Endothelial cell of umbilical vein (primary cell): ENCODE measurements at regions not wholly inside any gene's neighbourhood (a gene's known extent, or its start where the extent isn't known, plus 50 kb on each side); places are given as distances from the start of the nearest gene placed in this dataset.

Source experiments
- BruUV-seq: library from RNA; stranded (reverse); fragments of 400-500 nt; replicated peaks from 2 replicates; lab custom pipeline; 2021; lab: Mats Ljungman, UMichigan
- CTCF ChIA-PET: fragments of 300-600, 350-600 bp; sonication (Branson Sonifier 250); formaldehyde crosslinking; loops from one replicate; lab custom pipeline; 2021; ENCODE audit warnings: antibody characterized with exemption, inconsistent platforms; lab: Charles Lee
- POLR2A ChIA-PET: fragments of 300-600, 350-600 bp; sonication (Branson Sonifier 250); formaldehyde crosslinking; loops from one replicate; lab custom pipeline; 2021; ENCODE audit warnings: antibody characterized with exemption, inconsistent platforms; lab: Charles Lee
- DNase-seq: peaks from one replicate; pipeline ENCODE4 v3.0.0-alpha.2; 2011; ENCODE audit warnings: low read depth, low spot score
- FAIRE-seq: peaks from 2 replicates; lab custom pipeline; 2011; peaks lifted over from hg19 to GRCh38; lab: Jason Lieb, UNC
- H2AFZ ChIP-seq: 2 replicates; pipeline ENCODE4 v1.6.0; 2012; ENCODE audit warnings: low read depth, low read length, control low read depth, inconsistent platforms
- H3K27ac ChIP-seq: 2 replicates; pipeline ENCODE4 v1.5.1; 2011; ENCODE audit warnings: low read depth, mild to moderate bottlenecking, control low read depth, low read length, moderate library complexity; ENCODE audit not compliant: insufficient read depth
- H3K27me3 ChIP-seq, 2 experiments: 2 replicates each; pipeline versions ENCODE4 v1.6.0 to v1.6.1; 2011; ENCODE audit warnings: low read length in 2 of 2, mixed read lengths in 1 of 2; ENCODE audit not compliant: control insufficient read depth in 2 of 2, insufficient read depth in 2 of 2
- H3K36me3 ChIP-seq, 2 experiments: 2 replicates in 1 of 2; 3 replicates in 1 of 2; pipeline ENCODE4 v1.5.1; 2011; ENCODE audit warnings: low read length in 2 of 2, mild to moderate bottlenecking in 1 of 2, moderate library complexity in 1 of 2; ENCODE audit not compliant: control insufficient read depth in 2 of 2, insufficient read depth in 2 of 2; ENCODE audit errors: extremely low read depth in 1 of 2
- H3K4me1 ChIP-seq: 3 replicates; pipeline ENCODE4 v1.5.1; 2011; ENCODE audit warnings: mild to moderate bottlenecking, low read length; ENCODE audit not compliant: control insufficient read depth, insufficient read depth; ENCODE audit errors: extremely low read depth
- H3K4me2 ChIP-seq: 2 replicates; pipeline ENCODE4 v1.6.1; 2011; ENCODE audit warnings: low read length, control low read depth, mixed read lengths; ENCODE audit not compliant: insufficient read depth
- H3K4me3 ChIP-seq, 3 experiments: fragments of 200-600 bp in 1 of 3; sonication (generic), shearing (Covaris generic) in 1 of 3; replicated peaks in 1 of 3; 2 replicates each; pipeline ENCODE4 v1.5.1; 2011 to 2016; ENCODE audit warnings: control low read depth in 3 of 3, low read length in 3 of 3, mild to moderate bottlenecking in 2 of 3, inconsistent platforms in 1 of 3, low read depth in 1 of 3, moderate library complexity in 1 of 3; ENCODE audit not compliant: insufficient read depth in 1 of 3
- H3K79me2 ChIP-seq: 2 replicates; pipeline ENCODE4 v1.6.0; 2012; ENCODE audit warnings: low read length, inconsistent platforms; ENCODE audit not compliant: control insufficient read depth, insufficient read depth
- H3K9ac ChIP-seq: replicated peaks from 2 replicates; pipeline ENCODE3; 2011; ENCODE audit warnings: low read length, control low read depth; ENCODE audit not compliant: insufficient read depth; ENCODE audit errors: extremely low read depth
- H3K9me1 ChIP-seq: replicated peaks from 3 replicates; pipeline ENCODE4 v1.6.0; 2011; ENCODE audit warnings: mild to moderate bottlenecking, low read length; ENCODE audit not compliant: control insufficient read depth, insufficient read depth; ENCODE audit errors: extremely low read depth
- H3K9me3 ChIP-seq: replicated peaks from 2 replicates; pipeline ENCODE4 v1.5.1; 2012; ENCODE audit warnings: low read length, inconsistent platforms; ENCODE audit not compliant: control insufficient read depth, insufficient read depth
- H4K20me1 ChIP-seq: replicated peaks from 2 replicates; pipeline ENCODE3; 2011; ENCODE audit warnings: mild to moderate bottlenecking, low read length; ENCODE audit not compliant: control insufficient read depth, insufficient read depth; ENCODE audit errors: extremely low read depth
- dilution Hi-C: fragments of 300-500 bp; cut with MboI; formaldehyde crosslinking; loops from one replicate; pipeline ENCODE4 v1.15.0; 2019; ENCODE audit warnings: low sequenced_read_pairs; ENCODE audit not compliant: extremely low pct_ligation_motif_present
- intact Hi-C: fragments of 100-400 bp; cut with micrococcal nuclease; formaldehyde crosslinking; loops from one replicate; pipeline ENCODE4 v1.10.0; 2022
- TF ChIP-seq, protein P1 (sequence below), 2 donors: IDR thresholded peaks; 1 replicate in 1 of 2; 2 replicates in 1 of 2; pipeline ENCODE4 v1.5.1; 2011; ENCODE audit warnings: low read length in 2 of 2, mild to moderate bottlenecking in 2 of 2, moderate library complexity in 2 of 2, control low read depth in 1 of 2, inconsistent platforms in 1 of 2, low read depth in 1 of 2; ENCODE audit not compliant: insufficient read depth in 1 of 2; ENCODE audit errors: extremely low read depth in 1 of 2
- TF ChIP-seq, protein P2 (sequence below): IDR thresholded peaks from 2 replicates; pipeline ENCODE4 v1.6.1; 2011; ENCODE audit not compliant: insufficient read depth, insufficient read length

DNA sequence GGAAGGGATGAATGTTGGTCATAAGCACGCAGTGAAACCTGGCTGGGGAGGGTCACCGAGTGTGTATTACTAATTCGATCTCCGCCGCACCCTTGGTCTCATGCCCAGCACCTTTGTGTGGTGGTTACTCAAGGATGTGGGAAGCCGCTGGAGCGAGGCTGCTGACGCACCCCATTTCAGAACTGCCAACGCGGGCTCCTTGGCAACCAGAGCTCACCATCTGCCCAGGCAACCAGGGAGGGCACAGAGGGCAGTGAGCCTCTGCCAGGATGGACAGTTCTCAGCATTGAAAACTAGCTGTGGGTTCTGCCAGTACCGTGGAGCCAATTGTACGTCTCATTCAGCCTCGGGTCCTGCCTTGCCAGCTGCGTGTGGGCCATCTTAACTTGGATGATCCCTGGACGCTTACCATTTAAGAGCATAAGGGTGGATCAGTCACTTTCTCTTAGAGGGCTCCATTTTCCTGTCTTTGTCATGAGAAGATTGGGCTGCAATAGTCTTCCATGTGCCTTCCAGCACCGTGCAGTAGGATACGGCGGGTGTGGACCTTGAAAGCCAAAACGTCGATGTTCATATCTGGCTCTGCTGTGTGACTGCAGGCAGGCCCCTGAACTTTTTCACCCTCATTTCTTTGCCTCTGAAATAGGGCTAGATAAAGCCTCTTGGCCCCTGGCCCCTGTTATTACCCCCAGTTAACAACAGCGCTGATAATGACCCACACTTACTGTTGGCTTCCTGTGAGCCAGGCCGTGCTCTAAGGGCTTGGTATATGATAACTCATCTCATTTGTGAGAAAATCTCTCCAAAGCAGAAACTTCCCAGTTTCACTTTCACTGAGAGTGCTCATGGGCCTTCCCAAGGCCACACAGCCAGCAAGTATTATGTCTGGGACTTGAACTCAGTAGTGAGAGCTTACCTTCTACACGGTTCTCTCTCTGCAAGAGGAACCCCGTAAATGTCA is 238.8 kb downstream of the OPA1 start:
- H3K4me2 ChIP-seq = no peak overlapping the region
- TF ChIP-seq, protein P1, sequence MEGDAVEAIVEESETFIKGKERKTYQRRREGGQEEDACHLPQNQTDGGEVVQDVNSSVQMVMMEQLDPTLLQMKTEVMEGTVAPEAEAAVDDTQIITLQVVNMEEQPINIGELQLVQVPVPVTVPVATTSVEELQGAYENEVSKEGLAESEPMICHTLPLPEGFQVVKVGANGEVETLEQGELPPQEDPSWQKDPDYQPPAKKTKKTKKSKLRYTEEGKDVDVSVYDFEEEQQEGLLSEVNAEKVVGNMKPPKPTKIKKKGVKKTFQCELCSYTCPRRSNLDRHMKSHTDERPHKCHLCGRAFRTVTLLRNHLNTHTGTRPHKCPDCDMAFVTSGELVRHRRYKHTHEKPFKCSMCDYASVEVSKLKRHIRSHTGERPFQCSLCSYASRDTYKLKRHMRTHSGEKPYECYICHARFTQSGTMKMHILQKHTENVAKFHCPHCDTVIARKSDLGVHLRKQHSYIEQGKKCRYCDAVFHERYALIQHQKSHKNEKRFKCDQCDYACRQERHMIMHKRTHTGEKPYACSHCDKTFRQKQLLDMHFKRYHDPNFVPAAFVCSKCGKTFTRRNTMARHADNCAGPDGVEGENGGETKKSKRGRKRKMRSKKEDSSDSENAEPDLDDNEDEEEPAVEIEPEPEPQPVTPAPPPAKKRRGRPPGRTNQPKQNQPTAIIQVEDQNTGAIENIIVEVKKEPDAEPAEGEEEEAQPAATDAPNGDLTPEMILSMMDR (IDR thresholded peaks at IDR 0.05; ENCODE audit: extremely low read depth in 1 of 2, insufficient read depth in 1 of 2, low read depth in 1 of 2, low read length in 2 of 2) = no peak
- TF ChIP-seq, protein P2, sequence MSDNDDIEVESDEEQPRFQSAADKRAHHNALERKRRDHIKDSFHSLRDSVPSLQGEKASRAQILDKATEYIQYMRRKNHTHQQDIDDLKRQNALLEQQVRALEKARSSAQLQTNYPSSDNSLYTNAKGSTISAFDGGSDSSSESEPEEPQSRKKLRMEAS = no peak
- peaks cover 0 to 2% of the 10 kb centered on the region in 2 experiments for H3K27me3 ChIP-seq
- no peak overlapping the region for H2AFZ ChIP-seq
- dilution Hi-C loops = no loop called here
- no peak overlapping the region for H3K27ac ChIP-seq
- intact Hi-C loops = no loop called here
- ChIA-PET POLR2A (no interaction called here), CTCF (no interaction called here)
- FAIRE-seq (no peak), DNase-seq (no peak)
- H3K4me3 ChIP-seq = no peak overlapping the region
- no peaks in the 10 kb centered on the region for H3K9me3 ChIP-seq
- H3K4me1 ChIP-seq = no peaks in the 10 kb centered on the region
- no peaks in the 10 kb centered on the region for H3K79me2 ChIP-seq
- no TSS peak for BruUV-seq
- H3K36me3 ChIP-seq = no peaks in the 10 kb centered on the region
- H4K20me1 ChIP-seq = no peaks in the 10 kb centered on the region
- no peak overlapping the region for H3K9ac ChIP-seq
- no peaks in the 10 kb centered on the region for H3K9me1 ChIP-seq
